SU-DHL-6 (cell line): ENCODE measurements at regions not wholly inside any gene's neighbourhood (a gene's known extent, or its start where the extent isn't known, plus 50 kb on each side); places are given as distances from the start of the nearest gene placed in this dataset.

ENCODE experiments used
- CTCF ChIP-seq: fragments of 200-600 bp; sonication (generic); IDR thresholded peaks from one replicate; pipeline ENCODE4 v1.5.1; 2017; ENCODE audit warnings: antibody characterized with exemption, mild to moderate bottlenecking, low read length, moderate library complexity; ENCODE audit not compliant: insufficient read depth, poor library complexity, severe bottlenecking
- EZH2phosphoT487 ChIP-seq: fragments of 200-600 bp; sonication (generic), shearing (Covaris generic); conservative IDR thresholded peaks from 2 replicates; pipeline ENCODE4 v1.6.1; 2018; ENCODE audit warnings: mild to moderate bottlenecking, antibody characterized with exemption, low read length, moderate library complexity, mixed read lengths

GRCh38 chr1:222167111-222167510 is 380.8 kb downstream of the HHIPL2 start:
- TF ChIP-seq CTCF (peak; percentile 42), EZH2phosphoT487 (no peak)
